ENCODE measurements at regions not wholly inside any gene's neighbourhood (a gene's known extent, or its start where the extent isn't known, plus 50 kb on each side); places are given as distances from the start of the nearest gene placed in this dataset.

DNA sequence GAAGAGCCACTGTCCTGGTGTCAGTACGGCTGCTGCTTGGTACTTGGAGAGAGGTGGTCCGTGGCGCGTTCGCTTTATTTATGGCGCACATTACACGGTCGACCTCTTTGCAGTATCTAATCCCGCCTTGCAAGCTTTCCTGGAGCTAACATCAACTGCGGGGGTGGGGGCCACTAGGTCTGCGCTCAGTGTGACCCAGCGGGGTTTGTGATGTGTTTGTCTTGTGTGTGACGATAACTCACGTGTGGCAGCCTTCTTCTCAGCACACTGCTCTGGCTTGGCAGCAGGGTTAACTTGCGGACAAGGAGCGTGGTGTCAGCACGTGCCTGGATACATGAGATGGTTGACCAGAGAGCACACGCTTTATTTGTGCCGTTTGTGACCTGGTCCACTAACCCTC, 122.2 kb upstream of the RTL1 start:
- no TSS peak for BruUV-seq (replicated peaks)
- no peak for DNase-seq (ENCODE audit: unreplicated experiment)
- Mint-ChIP-seq H3K4me3 (ENCODE audit: unreplicated experiment) (no peak overlapping the region), H3K4me1 (ENCODE audit: insufficient read depth, unreplicated experiment) (no peaks in the 10 kb centered on the region), H3K27ac (ENCODE audit: low read depth, unreplicated experiment) (no peak overlapping the region), H3K36me3 (ENCODE audit: insufficient read depth, unreplicated experiment) (peaks cover 6% of the 10 kb centered on the region), H3K27me3 (ENCODE audit: insufficient read depth, unreplicated experiment) (no peaks in the 10 kb centered on the region), H3K9me3 (ENCODE audit: unreplicated experiment) (peaks cover 3% of the 10 kb centered on the region)
- ChIA-PET POLR2A (no interaction called here), CTCF (no interaction called here)
- intact Hi-C loops (cut with micrococcal nuclease): no loop called here
- TF ChIP-seq, protein P1, sequence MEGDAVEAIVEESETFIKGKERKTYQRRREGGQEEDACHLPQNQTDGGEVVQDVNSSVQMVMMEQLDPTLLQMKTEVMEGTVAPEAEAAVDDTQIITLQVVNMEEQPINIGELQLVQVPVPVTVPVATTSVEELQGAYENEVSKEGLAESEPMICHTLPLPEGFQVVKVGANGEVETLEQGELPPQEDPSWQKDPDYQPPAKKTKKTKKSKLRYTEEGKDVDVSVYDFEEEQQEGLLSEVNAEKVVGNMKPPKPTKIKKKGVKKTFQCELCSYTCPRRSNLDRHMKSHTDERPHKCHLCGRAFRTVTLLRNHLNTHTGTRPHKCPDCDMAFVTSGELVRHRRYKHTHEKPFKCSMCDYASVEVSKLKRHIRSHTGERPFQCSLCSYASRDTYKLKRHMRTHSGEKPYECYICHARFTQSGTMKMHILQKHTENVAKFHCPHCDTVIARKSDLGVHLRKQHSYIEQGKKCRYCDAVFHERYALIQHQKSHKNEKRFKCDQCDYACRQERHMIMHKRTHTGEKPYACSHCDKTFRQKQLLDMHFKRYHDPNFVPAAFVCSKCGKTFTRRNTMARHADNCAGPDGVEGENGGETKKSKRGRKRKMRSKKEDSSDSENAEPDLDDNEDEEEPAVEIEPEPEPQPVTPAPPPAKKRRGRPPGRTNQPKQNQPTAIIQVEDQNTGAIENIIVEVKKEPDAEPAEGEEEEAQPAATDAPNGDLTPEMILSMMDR (IDR thresholded peaks at IDR 0.05; ENCODE audit: unreplicated experiment): no peak

DNA sequence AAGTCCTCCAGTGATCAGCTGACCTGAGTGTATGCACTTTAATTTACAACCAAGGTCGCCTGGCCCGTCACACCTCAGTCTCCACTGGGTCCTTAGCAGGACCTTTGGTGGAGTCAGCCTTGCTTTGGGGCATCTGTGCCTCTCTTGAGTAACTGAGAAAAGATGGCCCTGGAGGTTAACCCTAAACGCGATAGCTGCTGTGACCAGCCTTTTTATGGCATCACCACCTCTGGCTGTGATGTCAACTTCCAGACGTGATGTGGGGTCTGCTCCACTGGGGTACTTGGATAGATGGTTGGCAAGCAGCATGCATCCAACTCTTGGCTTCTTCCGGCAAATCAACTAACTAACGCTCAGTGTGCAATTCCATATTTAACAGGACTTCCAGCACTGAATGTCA, 122.8 kb upstream of the RTL1 start:
- no peak for DNase-seq (ENCODE audit: unreplicated experiment)
- no peak overlapping the region for H3K4me3 Mint-ChIP-seq (ENCODE audit: unreplicated experiment)
- TF ChIP-seq, protein P1 (IDR thresholded peaks at IDR 0.05; ENCODE audit: unreplicated experiment): no peak
- CTCF ChIA-PET: no interaction called here
- POLR2A ChIA-PET: no interaction called here
- H3K27ac Mint-ChIP-seq (ENCODE audit: low read depth, unreplicated experiment): no peak overlapping the region
- no TSS peak for BruUV-seq (replicated peaks)
- no peaks in the 10 kb centered on the region for H3K27me3 Mint-ChIP-seq (ENCODE audit: insufficient read depth, unreplicated experiment)
- intact Hi-C loops (cut with micrococcal nuclease): no loop called here
- H3K9me3 Mint-ChIP-seq (ENCODE audit: unreplicated experiment): no peaks in the 10 kb centered on the region
- no peaks in the 10 kb centered on the region for H3K4me1 Mint-ChIP-seq (ENCODE audit: insufficient read depth, unreplicated experiment)
- peaks cover 6% of the 10 kb centered on the region for H3K36me3 Mint-ChIP-seq (ENCODE audit: insufficient read depth, unreplicated experiment)

DNA sequence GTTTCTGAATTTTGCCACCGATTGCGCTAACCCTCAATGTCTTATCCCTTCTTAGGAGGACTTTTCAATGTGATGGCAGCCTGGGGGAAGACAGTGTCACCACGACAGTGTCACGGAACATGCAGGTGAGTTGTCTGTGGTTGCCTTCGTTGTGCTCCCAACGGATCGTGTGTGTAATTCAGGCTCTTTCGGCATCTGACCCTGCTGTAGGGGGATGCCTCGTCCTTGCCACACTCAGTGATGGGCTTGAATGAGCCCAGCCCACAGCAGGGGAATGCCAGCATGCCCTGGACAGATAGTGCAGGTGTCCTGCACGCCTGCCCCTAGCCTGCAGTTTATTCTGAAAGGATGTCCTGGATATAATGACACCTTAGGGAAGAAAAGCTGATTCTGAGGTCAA, 123.8 kb upstream of the RTL1 start:
- H3K27ac Mint-ChIP-seq (ENCODE audit: low read depth, unreplicated experiment): no peak overlapping the region
- POLR2A ChIA-PET: no interaction called here
- no peak for DNase-seq (ENCODE audit: unreplicated experiment)

DNA sequence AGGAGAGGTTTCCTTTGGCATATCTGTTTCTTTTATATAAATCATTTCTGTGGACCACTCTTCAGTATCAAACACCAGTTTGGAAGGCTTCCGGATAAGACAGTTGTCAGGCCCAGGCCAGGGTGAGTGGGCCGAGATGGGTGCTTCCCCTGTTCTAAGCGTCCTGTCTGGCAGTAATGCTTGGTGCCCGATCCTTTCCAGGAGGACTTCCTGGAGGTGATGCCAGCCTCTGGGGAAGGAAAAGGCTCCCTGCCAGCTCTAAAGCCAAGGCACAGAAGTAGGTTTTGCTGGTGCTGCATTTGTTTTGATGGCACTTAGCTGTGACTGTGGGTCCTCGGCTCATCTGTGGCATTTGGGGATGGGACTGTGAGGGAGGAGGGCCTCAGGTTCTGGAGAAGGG, 124.4 kb upstream of the RTL1 start:
- CTCF ChIA-PET: no interaction called here
- no peak overlapping the region for H3K27ac Mint-ChIP-seq (ENCODE audit: low read depth, unreplicated experiment)
- TF ChIP-seq, protein P1 (IDR thresholded peaks at IDR 0.05; ENCODE audit: unreplicated experiment): no peak
- no peaks in the 10 kb centered on the region for H3K27me3 Mint-ChIP-seq (ENCODE audit: insufficient read depth, unreplicated experiment)
- POLR2A ChIA-PET: no interaction called here
- intact Hi-C loops (cut with micrococcal nuclease): no loop called here
- H3K4me3 Mint-ChIP-seq (ENCODE audit: unreplicated experiment): no peak overlapping the region
- H3K36me3 Mint-ChIP-seq (ENCODE audit: insufficient read depth, unreplicated experiment): peaks cover 6% of the 10 kb centered on the region
- DNase-seq (ENCODE audit: unreplicated experiment): no peak
- H3K4me1 Mint-ChIP-seq (ENCODE audit: insufficient read depth, unreplicated experiment): no peaks in the 10 kb centered on the region
- BruUV-seq (replicated peaks): no TSS peak
- H3K9me3 Mint-ChIP-seq (ENCODE audit: unreplicated experiment): no peaks in the 10 kb centered on the region

More for the DNA sequence above, 123.8 kb upstream of the RTL1 start:
- no TSS peak for BruUV-seq (replicated peaks)
- TF ChIP-seq, protein P1 (IDR thresholded peaks at IDR 0.05; ENCODE audit: unreplicated experiment): no peak
- Mint-ChIP-seq H3K36me3 (ENCODE audit: insufficient read depth, unreplicated experiment) (peaks cover 6% of the 10 kb centered on the region), H3K4me1 (ENCODE audit: insufficient read depth, unreplicated experiment) (no peaks in the 10 kb centered on the region), H3K9me3 (ENCODE audit: unreplicated experiment) (no peaks in the 10 kb centered on the region), H3K4me3 (ENCODE audit: unreplicated experiment) (no peak overlapping the region), H3K27me3 (ENCODE audit: insufficient read depth, unreplicated experiment) (no peaks in the 10 kb centered on the region)
- CTCF ChIA-PET: no interaction called here
- intact Hi-C loops (cut with micrococcal nuclease): no loop called here
